Colonic mucosa (tissue), 4 donors: ENCODE measurements at regions not wholly inside any gene's neighbourhood (a gene's known extent, or its start where the extent isn't known, plus 50 kb on each side); places are given as distances from the start of the nearest gene placed in this dataset.

ENCODE experiments used
- DNase-seq: peaks from one replicate; pipeline ENCODE4 v3.0.0-alpha.2; 2020
- H3K27ac ChIP-seq: fragments of 200-600 bp; one replicate; pipeline ENCODE4 v1.8.0; 2021
- H3K27me3 ChIP-seq: fragments of 200-600 bp; one replicate; pipeline ENCODE4 v1.8.0; 2021
- H3K36me3 ChIP-seq: fragments of 200-600 bp; one replicate; pipeline ENCODE4 v1.8.0; 2021
- H3K4me1 ChIP-seq: fragments of 200-600 bp; one replicate; pipeline ENCODE4 v1.8.0; 2021; ENCODE audit warnings: mild to moderate bottlenecking
- H3K4me3 ChIP-seq: fragments of 200-600 bp; one replicate; pipeline ENCODE4 v1.8.0; 2021
- H3K9ac ChIP-seq, 2 donors: one replicate each; pipeline ENCODE4 v1.7.0; 2013; ENCODE audit warnings: control low read depth in 2 of 2, low read depth in 2 of 2, low read length in 2 of 2
- H3K9me3 ChIP-seq: fragments of 200-600 bp; one replicate; pipeline ENCODE4 v1.8.0; 2021
- intact Hi-C: fragments of 100-400 bp; cut with DNase I; formaldehyde crosslinking; loops from one replicate; pipeline ENCODE4 v1.14.1; 2022
- TF ChIP-seq, protein P1 (sequence below): fragments of 200-600 bp; IDR thresholded peaks from one replicate; pipeline ENCODE4 v1.8.0; 2022; ENCODE audit warnings: antibody characterized with exemption, mild to moderate bottlenecking
- donor health status: healthy.
- donor health status: DM: no; HTN: no; CAD: no.
- donor health status: DM: no; HTN: no; CAD: no.

GRCh38 chr22:27438271-27438980 lies 363.1 kb downstream of the MN1 start:
- Histone ChIP-seq H3K4me3 (no peak overlapping the region), H3K27ac (no peak overlapping the region), H3K36me3 (no peaks in the 10 kb centered on the region), H3K4me1 (no peaks in the 10 kb centered on the region), H3K9ac (no peak overlapping the region), H3K9me3 (no peaks in the 10 kb centered on the region), H3K27me3 (no peaks in the 10 kb centered on the region)
- intact Hi-C loops = no loop called here
- TF ChIP-seq, protein P1, sequence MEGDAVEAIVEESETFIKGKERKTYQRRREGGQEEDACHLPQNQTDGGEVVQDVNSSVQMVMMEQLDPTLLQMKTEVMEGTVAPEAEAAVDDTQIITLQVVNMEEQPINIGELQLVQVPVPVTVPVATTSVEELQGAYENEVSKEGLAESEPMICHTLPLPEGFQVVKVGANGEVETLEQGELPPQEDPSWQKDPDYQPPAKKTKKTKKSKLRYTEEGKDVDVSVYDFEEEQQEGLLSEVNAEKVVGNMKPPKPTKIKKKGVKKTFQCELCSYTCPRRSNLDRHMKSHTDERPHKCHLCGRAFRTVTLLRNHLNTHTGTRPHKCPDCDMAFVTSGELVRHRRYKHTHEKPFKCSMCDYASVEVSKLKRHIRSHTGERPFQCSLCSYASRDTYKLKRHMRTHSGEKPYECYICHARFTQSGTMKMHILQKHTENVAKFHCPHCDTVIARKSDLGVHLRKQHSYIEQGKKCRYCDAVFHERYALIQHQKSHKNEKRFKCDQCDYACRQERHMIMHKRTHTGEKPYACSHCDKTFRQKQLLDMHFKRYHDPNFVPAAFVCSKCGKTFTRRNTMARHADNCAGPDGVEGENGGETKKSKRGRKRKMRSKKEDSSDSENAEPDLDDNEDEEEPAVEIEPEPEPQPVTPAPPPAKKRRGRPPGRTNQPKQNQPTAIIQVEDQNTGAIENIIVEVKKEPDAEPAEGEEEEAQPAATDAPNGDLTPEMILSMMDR = no peak
- peak; percentile 31 for DNase-seq

GRCh38 chr22:27439131-27439530 lies 362.4 kb downstream of the MN1 start:
- no peak for DNase-seq
- H3K4me3 ChIP-seq = no peak overlapping the region
- H3K27ac ChIP-seq = no peak overlapping the region

DNA sequence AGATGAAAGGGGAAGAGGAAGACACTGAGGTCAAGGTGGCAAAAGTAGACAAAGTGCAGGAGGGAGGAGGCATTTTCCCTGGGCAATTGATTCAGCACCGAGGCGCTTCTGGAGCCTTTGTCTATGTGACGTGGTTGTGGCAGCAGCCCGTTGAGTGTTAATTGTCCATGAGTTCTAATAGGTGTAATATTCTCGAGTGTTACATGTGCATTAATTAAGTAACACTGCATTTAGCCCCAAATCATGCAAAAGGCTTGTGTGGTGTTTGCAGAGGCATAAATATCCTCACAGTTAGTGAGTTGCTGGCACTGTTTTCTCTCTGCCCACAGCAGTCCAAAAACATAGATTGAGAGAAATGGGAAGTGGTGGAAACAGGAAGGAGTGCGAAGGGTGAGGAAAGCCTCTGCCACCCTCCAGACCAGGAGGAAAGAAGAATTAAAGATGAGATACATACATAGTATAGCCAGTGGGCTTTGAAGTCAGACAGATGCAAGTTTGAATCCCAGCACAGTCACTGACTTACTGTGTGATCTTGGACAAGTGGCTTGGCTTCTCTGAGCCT lies 361.2 kb downstream of the MN1 start:
- no peak for DNase-seq
- Histone ChIP-seq H3K36me3 (no peaks in the 10 kb centered on the region), H3K27me3 (no peaks in the 10 kb centered on the region), H3K9me3 (no peaks in the 10 kb centered on the region), H3K4me3 (no peak overlapping the region), H3K27ac (no peak overlapping the region), H3K4me1 (no peaks in the 10 kb centered on the region), H3K9ac (no peak overlapping the region)
- TF ChIP-seq, protein P1 = no peak
- intact Hi-C loops = no loop called here

More at GRCh38 chr22:27439131-27439530, 362.4 kb downstream of the MN1 start:
- Histone ChIP-seq H3K9me3 (no peaks in the 10 kb centered on the region), H3K36me3 (no peaks in the 10 kb centered on the region), H3K27me3 (no peaks in the 10 kb centered on the region), H3K9ac (peak overlapping the region in 1 of 2 donors; percentile 24), H3K4me1 (no peaks in the 10 kb centered on the region)
- intact Hi-C loops = no loop called here
- TF ChIP-seq, protein P1 = no peak

GRCh38 chr22:27441706-27442475 lies 359.7 kb downstream of the MN1 start:
- no peaks in the 10 kb centered on the region for H3K27me3 ChIP-seq
- no peak overlapping the region for H3K9ac ChIP-seq
- DNase-seq = no peak
- TF ChIP-seq, protein P1 = no peak
- H3K4me1 ChIP-seq = no peaks in the 10 kb centered on the region
- no peaks in the 10 kb centered on the region for H3K9me3 ChIP-seq
- intact Hi-C loops = no loop called here
- H3K36me3 ChIP-seq = no peaks in the 10 kb centered on the region
- no peak overlapping the region for H3K27ac ChIP-seq
- H3K4me3 ChIP-seq = no peak overlapping the region

DNA sequence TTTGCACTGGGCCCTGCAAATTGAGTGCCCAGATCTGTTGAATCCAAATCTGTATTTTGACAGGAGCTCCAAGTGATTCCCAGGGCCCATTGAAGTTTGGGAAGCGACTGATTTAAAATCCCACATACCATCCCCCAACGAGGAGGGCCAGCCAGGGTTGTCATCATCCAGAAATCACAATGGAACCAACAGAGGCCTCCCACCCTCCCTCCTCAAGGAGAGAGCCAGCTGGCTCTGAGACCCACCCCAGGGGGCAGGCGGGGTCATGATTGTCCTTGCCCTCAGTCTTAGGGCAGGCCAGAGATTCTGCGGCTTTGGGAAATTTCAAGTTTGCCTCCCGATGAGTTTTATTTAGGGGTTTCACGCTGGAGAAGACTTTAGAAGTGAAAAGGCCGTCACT lies 358.2 kb downstream of the MN1 start:
- Histone ChIP-seq H3K4me3 (no peak overlapping the region), H3K9ac (no peak overlapping the region), H3K9me3 (no peaks in the 10 kb centered on the region), H3K27ac (no peak overlapping the region), H3K36me3 (no peaks in the 10 kb centered on the region), H3K27me3 (no peaks in the 10 kb centered on the region), H3K4me1 (no peaks in the 10 kb centered on the region)
- intact Hi-C loops = no loop called here
- no peak for DNase-seq
- TF ChIP-seq, protein P1 = no peak
